ENCODE measurements at regions not wholly inside any gene's neighbourhood (a gene's known extent, or its start where the extent isn't known, plus 50 kb on each side); places are given as distances from the start of the nearest gene placed in this dataset.

DNA sequence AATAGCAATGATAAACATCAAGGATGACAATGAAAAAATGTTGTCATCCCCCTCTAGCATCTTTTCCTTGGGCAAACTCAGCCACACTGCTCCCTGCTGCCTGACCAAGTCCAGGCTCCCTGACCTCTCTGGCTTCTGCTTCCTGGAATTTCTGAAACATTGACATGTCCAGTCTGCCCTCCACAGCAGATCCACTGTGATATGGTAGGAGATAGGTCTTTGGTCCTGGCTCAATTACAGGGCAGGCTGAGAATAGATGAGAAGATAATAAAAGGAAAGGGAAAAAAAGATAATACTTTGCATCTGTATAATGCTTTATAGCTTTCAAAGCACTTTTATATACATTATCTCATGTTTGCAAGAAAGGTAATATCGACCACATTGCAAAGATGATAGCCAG, 417.7 kb downstream of the BUD13 start:
- peaks cover 4% of the 10 kb centered on the region for H3K27me3 Mint-ChIP-seq (ENCODE audit: insufficient read depth, low read depth, poor library complexity)
- TF ChIP-seq ZNF331 (CRISPR knock-in tag; IDR thresholded peaks at IDR 0.05; ENCODE audit: low read depth): no peak
- TF ChIP-seq POLR2AphosphoS5 (IDR thresholded peaks at IDR 0.05; ENCODE audit: low read depth): no peak
- Histone ChIP-seq H3K9me2 (ENCODE audit: insufficient read depth) (no peaks in the 10 kb centered on the region), H3F3A (replicated peaks; ENCODE audit: low read depth) (no peaks in the 10 kb centered on the region), H3K4me2 (no peak overlapping the region), H4K20me1 (replicated peaks; ENCODE audit: insufficient read depth) (no peaks in the 10 kb centered on the region), H2AFZ (no peak overlapping the region), H3K4me3 (no peak overlapping the region), H3K27me3 (ENCODE audit: insufficient read depth) (no peaks in the 10 kb centered on the region), H3K36me3 (ENCODE audit: insufficient read depth) (no peaks in the 10 kb centered on the region), H3K4me1 (ENCODE audit: insufficient read depth) (peaks cover 10% of the 10 kb centered on the region; the same call in 1 of the 2 replicates), H3K27ac (ENCODE audit: low read depth) (no peak overlapping the region), H3K79me2 (replicated peaks; ENCODE audit: insufficient read depth) (no peaks in the 10 kb centered on the region)
- ATAC-seq: no peak
- no peak overlapping the region for H3K27ac Mint-ChIP-seq
- no peak overlapping the region for H3K4me3 Mint-ChIP-seq
- DNase-seq (ENCODE audit: low spot score): no peak
- H3K9me3 Mint-ChIP-seq: no peaks in the 10 kb centered on the region; the same call in 2 of the 3 replicates
- H3K4me1 Mint-ChIP-seq: peaks cover 6% of the 10 kb centered on the region
- no peaks in the 10 kb centered on the region for H3K36me3 Mint-ChIP-seq (ENCODE audit: low read depth)

DNA sequence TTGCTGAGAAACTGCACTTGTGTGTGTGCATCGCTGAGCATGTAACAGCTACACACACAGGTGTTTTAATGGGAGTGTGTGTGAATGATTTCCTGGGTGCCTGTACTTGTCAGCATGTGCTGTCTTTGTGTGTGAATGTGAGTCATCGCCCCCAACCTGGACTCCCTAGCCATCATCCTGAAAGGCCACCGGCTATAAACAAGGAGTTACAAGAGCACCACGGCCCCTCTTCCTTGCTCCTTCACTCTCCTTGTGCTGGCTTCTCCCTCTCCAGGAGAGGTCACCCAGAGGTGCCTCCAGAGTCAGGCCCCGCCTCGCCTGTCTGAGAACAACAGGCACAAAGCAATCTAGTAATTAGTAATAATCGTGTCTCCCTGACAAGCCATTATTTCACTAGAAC, 419.2 kb downstream of the BUD13 start:
- H3K27me3 ChIP-seq (ENCODE audit: insufficient read depth): no peaks in the 10 kb centered on the region
- H3K79me2 ChIP-seq (replicated peaks; ENCODE audit: insufficient read depth): no peaks in the 10 kb centered on the region
- H3K9me2 ChIP-seq (ENCODE audit: insufficient read depth): no peaks in the 10 kb centered on the region
- ATAC-seq: no peak
- no peak for DNase-seq (ENCODE audit: low spot score)
- no peaks in the 10 kb centered on the region for H3F3A ChIP-seq (replicated peaks; ENCODE audit: low read depth)
- no peak overlapping the region for H2AFZ ChIP-seq
- Mint-ChIP-seq H3K27me3 (ENCODE audit: insufficient read depth, low read depth, poor library complexity) (peaks cover 9% of the 10 kb centered on the region), H3K4me3 (no peak overlapping the region), H3K9me3 (peaks cover 2% of the 10 kb centered on the region), H3K27ac (no peak overlapping the region), H3K4me1 (peaks cover 4% of the 10 kb centered on the region; the same call in 2 of the 3 replicates), H3K36me3 (ENCODE audit: low read depth) (peaks cover 6% of the 10 kb centered on the region; the same call in 2 of the 3 replicates)
- no peak overlapping the region for H3K4me2 ChIP-seq
- peaks cover 4% of the 10 kb centered on the region; the same call in 1 of the 2 replicates for H3K4me1 ChIP-seq (ENCODE audit: insufficient read depth)
- no peak overlapping the region for H3K4me3 ChIP-seq
- TF ChIP-seq EZH2 (IDR thresholded peaks at IDR 0.05; ENCODE audit: low read depth, unreplicated experiment) (no peak), NANOG (IDR thresholded peaks at IDR 0.05; ENCODE audit: borderline replicate concordance) (no peak)
- TF ChIP-seq, protein P1, sequence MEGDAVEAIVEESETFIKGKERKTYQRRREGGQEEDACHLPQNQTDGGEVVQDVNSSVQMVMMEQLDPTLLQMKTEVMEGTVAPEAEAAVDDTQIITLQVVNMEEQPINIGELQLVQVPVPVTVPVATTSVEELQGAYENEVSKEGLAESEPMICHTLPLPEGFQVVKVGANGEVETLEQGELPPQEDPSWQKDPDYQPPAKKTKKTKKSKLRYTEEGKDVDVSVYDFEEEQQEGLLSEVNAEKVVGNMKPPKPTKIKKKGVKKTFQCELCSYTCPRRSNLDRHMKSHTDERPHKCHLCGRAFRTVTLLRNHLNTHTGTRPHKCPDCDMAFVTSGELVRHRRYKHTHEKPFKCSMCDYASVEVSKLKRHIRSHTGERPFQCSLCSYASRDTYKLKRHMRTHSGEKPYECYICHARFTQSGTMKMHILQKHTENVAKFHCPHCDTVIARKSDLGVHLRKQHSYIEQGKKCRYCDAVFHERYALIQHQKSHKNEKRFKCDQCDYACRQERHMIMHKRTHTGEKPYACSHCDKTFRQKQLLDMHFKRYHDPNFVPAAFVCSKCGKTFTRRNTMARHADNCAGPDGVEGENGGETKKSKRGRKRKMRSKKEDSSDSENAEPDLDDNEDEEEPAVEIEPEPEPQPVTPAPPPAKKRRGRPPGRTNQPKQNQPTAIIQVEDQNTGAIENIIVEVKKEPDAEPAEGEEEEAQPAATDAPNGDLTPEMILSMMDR (conservative IDR thresholded peaks at IDR 0.05; ENCODE audit: low read depth in 2 of 2): no peak
- H3K36me3 ChIP-seq (ENCODE audit: insufficient read depth): no peaks in the 10 kb centered on the region
- no peak overlapping the region for H3K27ac ChIP-seq (ENCODE audit: low read depth)
- H4K20me1 ChIP-seq (replicated peaks; ENCODE audit: insufficient read depth): no peaks in the 10 kb centered on the region

DNA sequence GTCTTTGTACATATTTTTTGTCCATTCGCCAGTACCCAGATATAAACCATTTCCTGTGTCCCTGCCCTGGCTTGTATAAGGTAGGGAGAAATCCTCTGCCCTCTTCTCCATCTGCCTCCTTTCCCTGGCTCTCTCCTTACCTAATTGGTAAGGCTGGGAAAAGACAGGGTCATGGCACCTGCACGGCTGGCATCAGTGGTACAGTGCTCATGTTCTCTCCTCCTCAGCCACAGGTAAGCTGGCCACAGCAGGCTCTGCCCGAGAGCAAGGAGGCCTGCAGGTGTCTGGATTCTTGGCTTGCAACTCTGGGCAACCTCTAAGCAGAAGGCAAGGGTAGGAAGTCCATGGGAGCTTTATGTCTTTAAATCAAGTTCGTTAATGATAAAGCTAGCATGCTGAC, 419.9 kb downstream of the BUD13 start:
- Histone ChIP-seq H2AFZ (no peak overlapping the region), H3K27me3 (ENCODE audit: insufficient read depth) (no peaks in the 10 kb centered on the region), H3K27ac (ENCODE audit: low read depth) (no peak overlapping the region), H3F3A (replicated peaks; ENCODE audit: low read depth) (no peaks in the 10 kb centered on the region), H3K4me3 (no peak overlapping the region), H3K36me3 (ENCODE audit: insufficient read depth) (no peaks in the 10 kb centered on the region), H3K79me2 (replicated peaks; ENCODE audit: insufficient read depth) (no peaks in the 10 kb centered on the region), H3K4me1 (ENCODE audit: insufficient read depth) (no peaks in the 10 kb centered on the region), H3K9me2 (ENCODE audit: insufficient read depth) (no peaks in the 10 kb centered on the region), H3K4me2 (no peak overlapping the region), H4K20me1 (replicated peaks; ENCODE audit: insufficient read depth) (no peaks in the 10 kb centered on the region)
- H3K27ac Mint-ChIP-seq: no peak overlapping the region
- H3K27me3 Mint-ChIP-seq (ENCODE audit: insufficient read depth, low read depth, poor library complexity): peaks cover 9% of the 10 kb centered on the region
- no peak for ATAC-seq
- H3K4me1 Mint-ChIP-seq: peaks cover 2% of the 10 kb centered on the region; the same call in 2 of the 3 replicates
- peaks cover 9% of the 10 kb centered on the region for H3K9me3 Mint-ChIP-seq
- H3K36me3 Mint-ChIP-seq (ENCODE audit: low read depth): peaks cover 13% of the 10 kb centered on the region; the same call in 2 of the 3 replicates
- no peak for DNase-seq (ENCODE audit: low spot score)
- no peak overlapping the region for H3K4me3 Mint-ChIP-seq
- TF ChIP-seq, protein P2, sequence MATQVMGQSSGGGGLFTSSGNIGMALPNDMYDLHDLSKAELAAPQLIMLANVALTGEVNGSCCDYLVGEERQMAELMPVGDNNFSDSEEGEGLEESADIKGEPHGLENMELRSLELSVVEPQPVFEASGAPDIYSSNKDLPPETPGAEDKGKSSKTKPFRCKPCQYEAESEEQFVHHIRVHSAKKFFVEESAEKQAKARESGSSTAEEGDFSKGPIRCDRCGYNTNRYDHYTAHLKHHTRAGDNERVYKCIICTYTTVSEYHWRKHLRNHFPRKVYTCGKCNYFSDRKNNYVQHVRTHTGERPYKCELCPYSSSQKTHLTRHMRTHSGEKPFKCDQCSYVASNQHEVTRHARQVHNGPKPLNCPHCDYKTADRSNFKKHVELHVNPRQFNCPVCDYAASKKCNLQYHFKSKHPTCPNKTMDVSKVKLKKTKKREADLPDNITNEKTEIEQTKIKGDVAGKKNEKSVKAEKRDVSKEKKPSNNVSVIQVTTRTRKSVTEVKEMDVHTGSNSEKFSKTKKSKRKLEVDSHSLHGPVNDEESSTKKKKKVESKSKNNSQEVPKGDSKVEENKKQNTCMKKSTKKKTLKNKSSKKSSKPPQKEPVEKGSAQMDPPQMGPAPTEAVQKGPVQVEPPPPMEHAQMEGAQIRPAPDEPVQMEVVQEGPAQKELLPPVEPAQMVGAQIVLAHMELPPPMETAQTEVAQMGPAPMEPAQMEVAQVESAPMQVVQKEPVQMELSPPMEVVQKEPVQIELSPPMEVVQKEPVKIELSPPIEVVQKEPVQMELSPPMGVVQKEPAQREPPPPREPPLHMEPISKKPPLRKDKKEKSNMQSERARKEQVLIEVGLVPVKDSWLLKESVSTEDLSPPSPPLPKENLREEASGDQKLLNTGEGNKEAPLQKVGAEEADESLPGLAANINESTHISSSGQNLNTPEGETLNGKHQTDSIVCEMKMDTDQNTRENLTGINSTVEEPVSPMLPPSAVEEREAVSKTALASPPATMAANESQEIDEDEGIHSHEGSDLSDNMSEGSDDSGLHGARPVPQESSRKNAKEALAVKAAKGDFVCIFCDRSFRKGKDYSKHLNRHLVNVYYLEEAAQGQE (IDR thresholded peaks at IDR 0.05; ENCODE audit: unreplicated experiment): no peak
- TF ChIP-seq CREB1 (CRISPR knock-in tag; IDR thresholded peaks at IDR 0.05; ENCODE audit: low read depth) (no peak), POLR2AphosphoS5 (IDR thresholded peaks at IDR 0.05; ENCODE audit: low read depth) (no peak), NANOG (IDR thresholded peaks at IDR 0.05; ENCODE audit: borderline replicate concordance) (no peak), ZNF114 (CRISPR knock-in tag; IDR thresholded peaks at IDR 0.05) (no peak), JUNB (IDR thresholded peaks at IDR 0.05; ENCODE audit: unreplicated experiment) (no peak), STAT1 (IDR thresholded peaks at IDR 0.05; ENCODE audit: unreplicated experiment) (no peak)
- TF ChIP-seq, protein P1 (conservative IDR thresholded peaks at IDR 0.05; ENCODE audit: low read depth in 2 of 2): no peak
- TF ChIP-seq, protein P3, sequence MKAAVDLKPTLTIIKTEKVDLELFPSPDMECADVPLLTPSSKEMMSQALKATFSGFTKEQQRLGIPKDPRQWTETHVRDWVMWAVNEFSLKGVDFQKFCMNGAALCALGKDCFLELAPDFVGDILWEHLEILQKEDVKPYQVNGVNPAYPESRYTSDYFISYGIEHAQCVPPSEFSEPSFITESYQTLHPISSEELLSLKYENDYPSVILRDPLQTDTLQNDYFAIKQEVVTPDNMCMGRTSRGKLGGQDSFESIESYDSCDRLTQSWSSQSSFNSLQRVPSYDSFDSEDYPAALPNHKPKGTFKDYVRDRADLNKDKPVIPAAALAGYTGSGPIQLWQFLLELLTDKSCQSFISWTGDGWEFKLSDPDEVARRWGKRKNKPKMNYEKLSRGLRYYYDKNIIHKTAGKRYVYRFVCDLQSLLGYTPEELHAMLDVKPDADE (IDR thresholded peaks at IDR 0.05): no peak
